CD4-positive, alpha-beta T cell (primary cell): ENCODE measurements at regions not wholly inside any gene's neighbourhood (a gene's known extent, or its start where the extent isn't known, plus 50 kb on each side); places are given as distances from the start of the nearest gene placed in this dataset.

Experiments used
- ATAC-seq: fragments of 200-7000 bp; cut with Tn5 transposase; one replicate; pipeline ENCODE4 v1.10.0; 2022; ENCODE audit warnings: mild to moderate bottlenecking; ENCODE audit not compliant: poor library complexity
- CTCF ChIA-PET: fragments of 350-600 bp; sonication (Branson Sonifier 250); formaldehyde crosslinking; loops from one replicate; lab custom pipeline; 2021; ENCODE audit warnings: antibody characterized with exemption, inconsistent platforms; lab: Charles Lee
- POLR2A ChIA-PET: fragments of 350-600 bp; sonication (Branson Sonifier 250); formaldehyde crosslinking; loops from one replicate; lab custom pipeline; 2021; ENCODE audit warnings: antibody characterized with exemption, inconsistent platforms; lab: Charles Lee
- DNase-seq, 14 experiments: peaks; one replicate each; pipeline ENCODE4 v3.0.0-alpha.2; 2013 to 2020; ENCODE audit warnings: mixed read lengths in 2 of 14
- H3K27ac ChIP-seq, 2 donors: one replicate each; pipeline versions ENCODE4 v1.5.1 to v1.7.0; 2013; ENCODE audit warnings: low read length in 2 of 2, low read depth in 1 of 2, mild to moderate bottlenecking in 1 of 2
- H3K27me3 ChIP-seq, 2 experiments: 1 replicate in 1 of 2; 2 replicates in 1 of 2; pipeline versions ENCODE4 v1.6.1 to v1.7.0; 2013; ENCODE audit warnings: low read length in 2 of 2, control low read depth in 1 of 2, mild to moderate bottlenecking in 1 of 2, moderate library complexity in 1 of 2; ENCODE audit not compliant: insufficient read depth in 2 of 2, control insufficient read depth in 1 of 2
- H3K36me3 ChIP-seq: one replicate; pipeline ENCODE4 v1.6.1; 2013; ENCODE audit warnings: low read length, control low read depth; ENCODE audit not compliant: insufficient read depth
- H3K4me1 ChIP-seq: one replicate; pipeline ENCODE4 v1.6.1; 2013; ENCODE audit warnings: low read length, control low read depth; ENCODE audit not compliant: insufficient read depth
- H3K4me3 ChIP-seq: one replicate; pipeline ENCODE4 v1.5.1; 2013; ENCODE audit warnings: mild to moderate bottlenecking, low read length, moderate library complexity
- H3K9me3 ChIP-seq, 2 experiments: 1 replicate in 1 of 2; 2 replicates in 1 of 2; pipeline versions ENCODE4 v1.6.1 to v1.7.0; 2013; ENCODE audit warnings: low read length in 2 of 2, mild to moderate bottlenecking in 2 of 2, control low read depth in 1 of 2, moderate library complexity in 1 of 2; ENCODE audit not compliant: control insufficient read depth in 1 of 2, insufficient read depth in 1 of 2
- H3K27ac Mint-ChIP-seq: one replicate; pipeline ENCODE4 v1.8.0; 2020; ENCODE audit warnings: mixed read lengths
- H3K27me3 Mint-ChIP-seq: one replicate; pipeline ENCODE4 v1.8.0; 2021; ENCODE audit warnings: mixed read lengths
- H3K36me3 Mint-ChIP-seq: one replicate; pipeline ENCODE4 v1.8.0; 2021; ENCODE audit warnings: low read depth, mixed read lengths
- H3K4me1 Mint-ChIP-seq: one replicate; pipeline ENCODE4 v1.8.0; 2021; ENCODE audit warnings: low read depth, mixed read lengths
- H3K4me3 Mint-ChIP-seq: one replicate; pipeline ENCODE4 v1.8.0; 2020; ENCODE audit warnings: mild to moderate bottlenecking, mixed read lengths
- H3K9me3 Mint-ChIP-seq: one replicate; pipeline ENCODE4 v1.8.0; 2020; ENCODE audit warnings: mixed read lengths
- CTCF ChIP-seq: fragments of 200-600 bp; IDR thresholded peaks from one replicate; pipeline ENCODE4 v1.8.0; 2022; ENCODE audit warnings: antibody characterized with exemption, mild to moderate bottlenecking
- intact Hi-C, 2 experiments: fragments of 100-400 bp; cut with DNase I in 1 of 2; cut with micrococcal nuclease in 1 of 2; formaldehyde crosslinking; loops; one replicate each; pipeline versions ENCODE4 v1.15.1 to v1.9.0; 2023 to 2025; cut with DNase I, micrococcal nuclease

- H3K27ac ChIP-seq = no peak overlapping the region
- no peak for TF ChIP-seq CTCF
- H3K9me3 Mint-ChIP-seq = no peaks in the 10 kb centered on the region
- H3K36me3 Mint-ChIP-seq = no peaks in the 10 kb centered on the region
- intact Hi-C loops = no loop called here
- H3K27me3 Mint-ChIP-seq = no peaks in the 10 kb centered on the region
- DNase-seq (no peak), ATAC-seq (no peak)
- peaks cover 6% of the 10 kb centered on the region for H3K4me1 Mint-ChIP-seq
- H3K4me3 ChIP-seq = no peak overlapping the region
- H3K27me3 ChIP-seq = no peaks in the 10 kb centered on the region
- no peaks in the 10 kb centered on the region for H3K36me3 ChIP-seq
- no peaks in the 10 kb centered on the region for H3K4me1 ChIP-seq
- H3K9me3 ChIP-seq = peaks cover 0 to 9% of the 10 kb centered on the region in 2 experiments
- H3K27ac Mint-ChIP-seq = no peak overlapping the region
- H3K4me3 Mint-ChIP-seq = no peak overlapping the region
- POLR2A ChIA-PET = no interaction called here
- CTCF ChIA-PET = no interaction called here
Measured at GRCh38 chr16:50497592-50497991, 50.6 kb upstream of the NKD1 start.

- DNase-seq (no peak), ATAC-seq (no peak)
- H3K36me3 Mint-ChIP-seq = no peaks in the 10 kb centered on the region
- POLR2A ChIA-PET = no interaction called here
- H3K27ac ChIP-seq = no peak overlapping the region
- no peaks in the 10 kb centered on the region for H3K4me1 ChIP-seq
- H3K27me3 ChIP-seq = no peaks in the 10 kb centered on the region
- H3K27me3 Mint-ChIP-seq = no peaks in the 10 kb centered on the region
- no peak overlapping the region for H3K4me3 Mint-ChIP-seq
- no peaks in the 10 kb centered on the region for H3K36me3 ChIP-seq
- TF ChIP-seq CTCF = no peak
- peaks cover 6% of the 10 kb centered on the region for H3K4me1 Mint-ChIP-seq
- CTCF ChIA-PET = no interaction called here
- H3K27ac Mint-ChIP-seq = no peak overlapping the region
- H3K9me3 ChIP-seq = peaks cover 0 to 4% of the 10 kb centered on the region in 2 experiments
- no peaks in the 10 kb centered on the region for H3K9me3 Mint-ChIP-seq
- no peak overlapping the region for H3K4me3 ChIP-seq
- intact Hi-C loops = no loop called here
Measured at GRCh38 chr16:50496990-50497389, 51.2 kb upstream of the NKD1 start.

GRCh38 chr16:50495673-50496072 is 52.5 kb upstream of the NKD1 start:
- ChIA-PET CTCF (no interaction called here), POLR2A (no interaction called here)
- intact Hi-C loops = no loop called here
- no peaks in the 10 kb centered on the region for H3K4me1 ChIP-seq
- H3K4me3 ChIP-seq = no peak overlapping the region
- Mint-ChIP-seq H3K27me3 (no peaks in the 10 kb centered on the region), H3K27ac (no peak overlapping the region), H3K9me3 (no peaks in the 10 kb centered on the region), H3K4me1 (peaks cover 6% of the 10 kb centered on the region), H3K36me3 (no peaks in the 10 kb centered on the region), H3K4me3 (no peak overlapping the region)
- H3K36me3 ChIP-seq = no peaks in the 10 kb centered on the region
- no peak overlapping the region for H3K27ac ChIP-seq
- H3K9me3 ChIP-seq = no peaks in the 10 kb centered on the region
- H3K27me3 ChIP-seq = no peaks in the 10 kb centered on the region
- no peak for TF ChIP-seq CTCF
- no peak for DNase-seq
- no peak for ATAC-seq
